Uterus (tissue), 2 donors: ENCODE measurements at regions not wholly inside any gene's neighbourhood (a gene's known extent, or its start where the extent isn't known, plus 50 kb on each side); places are given as distances from the start of the nearest gene placed in this dataset.

Experiments
- CTCF ChIP-seq, 4 experiments: fragments of 200-600 bp in 2 of 4; fragments of 450-650 bp in 2 of 4; sonication (generic) in 2 of 4; IDR thresholded peaks; one replicate each; pipeline ENCODE4 v1.5.1; 2016 to 2019; ENCODE audit warnings: antibody characterized with exemption in 4 of 4, mild to moderate bottlenecking in 2 of 4, moderate library complexity in 1 of 4
- POLR2A ChIP-seq, 2 donors: fragments of 450-650 bp; IDR thresholded peaks; one replicate each; pipeline ENCODE4 v1.6.1; 2016; ENCODE audit warnings: antibody characterized with exemption in 2 of 2, mild to moderate bottlenecking in 1 of 2, moderate library complexity in 1 of 2

GRCh38 chr20:17012546-17013226 is 214.2 kb upstream of the PCSK2 start:
- TF ChIP-seq CTCF (IDR thresholded peaks at IDR 0.05) (no peak), POLR2A (IDR thresholded peaks at IDR 0.05) (no peak)
